Ishikawa (cell line): ENCODE measurements at regions not wholly inside any gene's neighbourhood (a gene's known extent, or its start where the extent isn't known, plus 50 kb on each side); places are given as distances from the start of the nearest gene placed in this dataset.

ENCODE experiments used
- CEBPB ChIP-seq: IDR thresholded peaks from 2 replicates; pipeline ENCODE4 v1.6.1; 2012
- CREB1 ChIP-seq: IDR thresholded peaks from 2 replicates; pipeline ENCODE4 v1.6.1; 2012; ENCODE audit warnings: low read depth
- EGR1 ChIP-seq: IDR thresholded peaks from 2 replicates; pipeline ENCODE4 v1.6.1; 2012
- EP300 ChIP-seq: IDR thresholded peaks from 2 replicates; pipeline ENCODE4 v1.6.1; 2012; ENCODE audit warnings: borderline replicate concordance
- FOXM1 ChIP-seq: IDR thresholded peaks from 2 replicates; pipeline ENCODE4 v1.6.1; 2012; ENCODE audit warnings: low read depth, borderline replicate concordance
- NFIC ChIP-seq: IDR thresholded peaks from 2 replicates; pipeline ENCODE4 v1.6.1; 2012
- RAD21 ChIP-seq: IDR thresholded peaks from 2 replicates; pipeline ENCODE4 v1.6.1; 2012; ENCODE audit warnings: low read depth
- TAF1 ChIP-seq: IDR thresholded peaks from 2 replicates; pipeline ENCODE4 v1.6.1; 2012; ENCODE audit warnings: low read depth, mild to moderate bottlenecking
- TCF12 ChIP-seq: IDR thresholded peaks from 2 replicates; pipeline ENCODE4 v1.6.1; 2012; ENCODE audit warnings: low read depth
- TEAD4 ChIP-seq: IDR thresholded peaks from 2 replicates; pipeline ENCODE4 v1.6.1; 2012
- USF1 ChIP-seq: IDR thresholded peaks from 2 replicates; pipeline ENCODE4 v1.6.1; 2012
- YY1 ChIP-seq: IDR thresholded peaks from 2 replicates; pipeline ENCODE4 v1.6.1; 2012; ENCODE audit warnings: low read depth
- ZBTB7A ChIP-seq: IDR thresholded peaks from 2 replicates; pipeline ENCODE4 v1.6.1; 2012; ENCODE audit warnings: low read depth
- TF ChIP-seq, protein P1 (sequence below): IDR thresholded peaks from 2 replicates; pipeline ENCODE4 v1.6.1; 2012; ENCODE audit warnings: low read depth, mild to moderate bottlenecking
- TF ChIP-seq, protein P2 (sequence below): IDR thresholded peaks from 2 replicates; pipeline ENCODE4 v1.6.1; 2012

- TF ChIP-seq FOXM1 = no peak
- no peak for TF ChIP-seq CREB1
- TF ChIP-seq, protein P1, sequence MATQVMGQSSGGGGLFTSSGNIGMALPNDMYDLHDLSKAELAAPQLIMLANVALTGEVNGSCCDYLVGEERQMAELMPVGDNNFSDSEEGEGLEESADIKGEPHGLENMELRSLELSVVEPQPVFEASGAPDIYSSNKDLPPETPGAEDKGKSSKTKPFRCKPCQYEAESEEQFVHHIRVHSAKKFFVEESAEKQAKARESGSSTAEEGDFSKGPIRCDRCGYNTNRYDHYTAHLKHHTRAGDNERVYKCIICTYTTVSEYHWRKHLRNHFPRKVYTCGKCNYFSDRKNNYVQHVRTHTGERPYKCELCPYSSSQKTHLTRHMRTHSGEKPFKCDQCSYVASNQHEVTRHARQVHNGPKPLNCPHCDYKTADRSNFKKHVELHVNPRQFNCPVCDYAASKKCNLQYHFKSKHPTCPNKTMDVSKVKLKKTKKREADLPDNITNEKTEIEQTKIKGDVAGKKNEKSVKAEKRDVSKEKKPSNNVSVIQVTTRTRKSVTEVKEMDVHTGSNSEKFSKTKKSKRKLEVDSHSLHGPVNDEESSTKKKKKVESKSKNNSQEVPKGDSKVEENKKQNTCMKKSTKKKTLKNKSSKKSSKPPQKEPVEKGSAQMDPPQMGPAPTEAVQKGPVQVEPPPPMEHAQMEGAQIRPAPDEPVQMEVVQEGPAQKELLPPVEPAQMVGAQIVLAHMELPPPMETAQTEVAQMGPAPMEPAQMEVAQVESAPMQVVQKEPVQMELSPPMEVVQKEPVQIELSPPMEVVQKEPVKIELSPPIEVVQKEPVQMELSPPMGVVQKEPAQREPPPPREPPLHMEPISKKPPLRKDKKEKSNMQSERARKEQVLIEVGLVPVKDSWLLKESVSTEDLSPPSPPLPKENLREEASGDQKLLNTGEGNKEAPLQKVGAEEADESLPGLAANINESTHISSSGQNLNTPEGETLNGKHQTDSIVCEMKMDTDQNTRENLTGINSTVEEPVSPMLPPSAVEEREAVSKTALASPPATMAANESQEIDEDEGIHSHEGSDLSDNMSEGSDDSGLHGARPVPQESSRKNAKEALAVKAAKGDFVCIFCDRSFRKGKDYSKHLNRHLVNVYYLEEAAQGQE = no peak
- TF ChIP-seq ZBTB7A = no peak
- TF ChIP-seq, protein P2, sequence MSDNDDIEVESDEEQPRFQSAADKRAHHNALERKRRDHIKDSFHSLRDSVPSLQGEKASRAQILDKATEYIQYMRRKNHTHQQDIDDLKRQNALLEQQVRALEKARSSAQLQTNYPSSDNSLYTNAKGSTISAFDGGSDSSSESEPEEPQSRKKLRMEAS = no peak
- TF ChIP-seq TEAD4 = no peak
- no peak for TF ChIP-seq NFIC
- TF ChIP-seq TCF12 = no peak
- TF ChIP-seq CEBPB = no peak
- no peak for TF ChIP-seq RAD21
- no peak for TF ChIP-seq TAF1
- no peak for TF ChIP-seq EP300
- no peak for TF ChIP-seq YY1
- no peak for TF ChIP-seq EGR1
- TF ChIP-seq USF1 = no peak
These were observed 691.1 kb downstream of the SLC4A3 start for GRCh38 chr2:220318508-220318907.

DNA sequence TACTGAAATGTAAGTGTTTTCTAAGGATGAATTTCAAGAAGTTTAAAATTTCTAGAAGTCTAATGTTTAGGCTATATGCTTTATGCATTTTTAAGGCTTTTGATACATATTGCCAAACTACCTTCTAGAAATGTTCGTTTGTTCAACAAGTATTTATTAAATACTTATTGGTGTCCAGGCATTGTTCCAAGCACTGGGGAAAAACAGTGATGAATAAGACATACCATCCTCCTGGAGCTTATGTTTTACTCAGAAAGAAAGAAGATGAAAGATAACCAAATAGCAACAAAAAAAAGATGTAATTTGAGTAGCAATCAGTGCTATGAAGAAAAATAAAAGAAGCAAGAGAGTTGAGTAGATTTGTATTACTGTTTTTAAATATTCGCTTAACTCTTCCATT is 692.9 kb downstream of the SLC4A3 start:
- TF ChIP-seq RAD21 (no peak), FOXM1 (no peak), YY1 (no peak), TEAD4 (no peak), EP300 (no peak), USF1 (no peak), TAF1 (no peak), CREB1 (no peak), EGR1 (no peak), NFIC (no peak), TCF12 (no peak), CEBPB (no peak)
- TF ChIP-seq, protein P2 = no peak
- TF ChIP-seq, protein P1 = no peak

- TF ChIP-seq, protein P2 = no peak
- no peak for TF ChIP-seq USF1
- no peak for TF ChIP-seq TAF1
- TF ChIP-seq RAD21 = no peak
- no peak for TF ChIP-seq TEAD4
- TF ChIP-seq YY1 = no peak
- TF ChIP-seq CEBPB = no peak
- no peak for TF ChIP-seq FOXM1
These were observed 705.5 kb downstream of the SLC4A3 start for GRCh38 chr2:220332886-220333285.

GRCh38 chr2:220334210-220334609 is 706.8 kb downstream of the SLC4A3 start:
- TF ChIP-seq, protein P1 = no peak
- TF ChIP-seq CEBPB = no peak
- no peak for TF ChIP-seq USF1
- TF ChIP-seq EGR1 = no peak
- no peak for TF ChIP-seq CREB1
- TF ChIP-seq YY1 = no peak
- no peak for TF ChIP-seq EP300
- TF ChIP-seq TCF12 = no peak
- no peak for TF ChIP-seq FOXM1
- no peak for TF ChIP-seq ZBTB7A
- no peak for TF ChIP-seq NFIC
- TF ChIP-seq, protein P2 = no peak
- TF ChIP-seq RAD21 = no peak
- TF ChIP-seq TAF1 = no peak
- TF ChIP-seq TEAD4 = no peak
